Hepatocyte (in vitro differentiated cells): ENCODE measurements at regions not wholly inside any gene's neighbourhood (a gene's known extent, or its start where the extent isn't known, plus 50 kb on each side); places are given as distances from the start of the nearest gene placed in this dataset.
"Not testable (repeated sequence)": the region's sequence is repeated elsewhere in the genome, so short reads cannot be mapped to it uniquely, and the experiment has no call there.

Source experiments
- DNase-seq: peaks from one replicate; pipeline ENCODE4 v3.0.0-alpha.2; 2016; ENCODE audit warnings: low spot score
- H2AFZ ChIP-seq: fragments of 200-600 bp; sonication (generic); 2 replicates; pipeline ENCODE4 v1.6.0; 2016; ENCODE audit warnings: antibody characterized with exemption, mild to moderate bottlenecking
- H3K27ac ChIP-seq: fragments of 200-600 bp; sonication (generic); 2 replicates; pipeline ENCODE4 v1.5.1; 2016; ENCODE audit warnings: mild to moderate bottlenecking
- H3K27me3 ChIP-seq: fragments of 200-600 bp; sonication (generic); 2 replicates; pipeline ENCODE4 v1.6.1; 2016
- H3K36me3 ChIP-seq: fragments of 200-600 bp; sonication (generic); replicated peaks from 2 replicates; pipeline ENCODE4 v1.5.1; 2016; ENCODE audit warnings: low read depth; ENCODE audit not compliant: insufficient read depth
- H3K4me1 ChIP-seq: fragments of 200-600 bp; sonication (generic); 2 replicates; pipeline ENCODE4 v1.5.1; 2016; ENCODE audit warnings: mild to moderate bottlenecking, moderate library complexity; ENCODE audit not compliant: insufficient read depth
- H3K4me2 ChIP-seq: fragments of 200-600 bp; sonication (generic); 2 replicates; pipeline ENCODE4 v1.6.0; 2016
- H3K4me3 ChIP-seq: fragments of 200-600 bp; sonication (generic); 2 replicates; pipeline ENCODE4 v1.5.1; 2016; ENCODE audit warnings: mild to moderate bottlenecking
- H3K79me2 ChIP-seq: fragments of 200-600 bp; sonication (generic); 2 replicates; pipeline ENCODE4 v1.6.0; 2017; ENCODE audit warnings: mild to moderate bottlenecking
- H3K9me2 ChIP-seq: fragments of 200-600 bp; sonication (generic); replicated peaks from 2 replicates; pipeline ENCODE4 v1.6.0; 2017; ENCODE audit warnings: mild to moderate bottlenecking; ENCODE audit not compliant: insufficient read depth
- H3K9me3 ChIP-seq: fragments of 200-600 bp; sonication (generic); 2 replicates; pipeline ENCODE4 v1.5.1; 2016; ENCODE audit warnings: low read depth, mild to moderate bottlenecking
- H4K20me1 ChIP-seq: fragments of 200-600 bp; sonication (generic); 2 replicates; pipeline ENCODE4 v1.6.0; 2016; ENCODE audit warnings: mild to moderate bottlenecking; ENCODE audit not compliant: insufficient read depth, poor library complexity, severe bottlenecking
- EZH2 ChIP-seq: fragments of 200-600 bp; sonication (generic); IDR thresholded peaks from 2 replicates; pipeline ENCODE4 v1.6.1; 2016; ENCODE audit warnings: antibody characterized with exemption, mild to moderate bottlenecking, borderline replicate concordance
- EZH2phosphoT487 ChIP-seq: fragments of 200-600 bp; sonication (generic); IDR thresholded peaks from one replicate; pipeline ENCODE4 v1.6.1; 2018; ENCODE audit warnings: antibody characterized with exemption, mild to moderate bottlenecking, low read depth, moderate library complexity; ENCODE audit not compliant: unreplicated experiment, severe bottlenecking
- WGBS: methylation state at CpG from one replicate; pipeline ENCODE4 v1.1.6; 2016; ENCODE audit warnings: low lambda C conversion rate; ENCODE audit errors: missing lambda C conversion rate; 5-methylcytosine and 5-hydroxymethylcytosine counted together
- TF ChIP-seq, protein P1 (sequence below): fragments of 200-600 bp; sonication (generic); IDR thresholded peaks from 2 replicates; pipeline ENCODE4 v1.5.1; 2016; ENCODE audit warnings: antibody characterized with exemption, mild to moderate bottlenecking; ENCODE audit not compliant: poor library complexity

DNA sequence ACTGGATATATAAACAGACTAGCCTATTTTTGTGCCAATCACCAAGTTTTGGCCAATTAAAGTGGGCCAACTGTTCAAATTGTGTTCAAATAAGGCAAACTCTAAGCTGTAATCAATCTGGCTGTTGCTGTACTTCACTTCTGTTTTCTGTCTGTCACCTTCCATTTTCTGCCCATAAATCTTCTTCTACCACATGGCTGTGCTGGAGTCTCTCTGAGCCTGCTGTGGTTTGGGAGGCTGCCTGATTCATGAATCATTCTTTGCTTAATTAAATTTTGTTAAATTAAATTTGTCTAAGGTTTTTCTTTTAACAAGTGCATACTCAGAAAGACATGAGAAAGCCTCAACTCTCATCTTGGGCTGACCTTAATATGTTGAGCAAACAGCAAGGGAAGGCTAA lies 172.6 kb upstream of the VIPR2 start:
- no peak for TF ChIP-seq EZH2phosphoT487
- TF ChIP-seq EZH2: no peak
- TF ChIP-seq, protein P1, sequence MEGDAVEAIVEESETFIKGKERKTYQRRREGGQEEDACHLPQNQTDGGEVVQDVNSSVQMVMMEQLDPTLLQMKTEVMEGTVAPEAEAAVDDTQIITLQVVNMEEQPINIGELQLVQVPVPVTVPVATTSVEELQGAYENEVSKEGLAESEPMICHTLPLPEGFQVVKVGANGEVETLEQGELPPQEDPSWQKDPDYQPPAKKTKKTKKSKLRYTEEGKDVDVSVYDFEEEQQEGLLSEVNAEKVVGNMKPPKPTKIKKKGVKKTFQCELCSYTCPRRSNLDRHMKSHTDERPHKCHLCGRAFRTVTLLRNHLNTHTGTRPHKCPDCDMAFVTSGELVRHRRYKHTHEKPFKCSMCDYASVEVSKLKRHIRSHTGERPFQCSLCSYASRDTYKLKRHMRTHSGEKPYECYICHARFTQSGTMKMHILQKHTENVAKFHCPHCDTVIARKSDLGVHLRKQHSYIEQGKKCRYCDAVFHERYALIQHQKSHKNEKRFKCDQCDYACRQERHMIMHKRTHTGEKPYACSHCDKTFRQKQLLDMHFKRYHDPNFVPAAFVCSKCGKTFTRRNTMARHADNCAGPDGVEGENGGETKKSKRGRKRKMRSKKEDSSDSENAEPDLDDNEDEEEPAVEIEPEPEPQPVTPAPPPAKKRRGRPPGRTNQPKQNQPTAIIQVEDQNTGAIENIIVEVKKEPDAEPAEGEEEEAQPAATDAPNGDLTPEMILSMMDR: no peak
- Histone ChIP-seq H3K27me3 (no peaks in the 10 kb centered on the region), H3K4me2 (no peak overlapping the region), H3K4me1 (peaks cover 5% of the 10 kb centered on the region), H2AFZ (no peak overlapping the region), H3K79me2 (no peaks in the 10 kb centered on the region), H3K9me2 (no peaks in the 10 kb centered on the region), H3K36me3 (no peaks in the 10 kb centered on the region), H4K20me1 (no peaks in the 10 kb centered on the region), H3K27ac (no peak overlapping the region), H3K9me3 (no peaks in the 10 kb centered on the region), H3K4me3 (no peak overlapping the region)
- no peak for DNase-seq

DNA sequence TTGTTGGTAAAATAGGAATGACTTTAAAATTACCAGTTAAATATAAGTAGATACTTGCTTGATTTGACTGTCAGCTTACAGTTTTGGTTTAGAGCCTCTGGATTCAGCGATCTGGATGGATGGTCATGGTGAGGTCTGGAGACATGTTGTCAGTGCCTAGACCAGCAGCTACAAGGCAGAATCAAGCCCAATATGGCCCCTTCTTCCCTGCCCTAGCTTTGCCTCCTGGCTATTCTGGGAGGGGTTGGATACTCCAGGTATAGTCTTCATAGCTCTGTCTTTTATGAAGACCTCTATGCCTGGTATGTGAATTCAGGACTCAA lies 166.5 kb upstream of the VIPR2 start:
- Histone ChIP-seq H3K9me3 (no peaks in the 10 kb centered on the region), H3K9me2 (no peaks in the 10 kb centered on the region), H4K20me1 (no peaks in the 10 kb centered on the region), H3K4me3 (no peak overlapping the region), H3K36me3 (no peaks in the 10 kb centered on the region), H3K27me3 (no peaks in the 10 kb centered on the region), H3K4me1 (peaks cover 11% of the 10 kb centered on the region), H3K27ac (peak overlapping the region; percentile 58), H3K4me2 (no peak overlapping the region), H2AFZ (peak overlapping the region; percentile 41), H3K79me2 (no peaks in the 10 kb centered on the region)
- DNase-seq: no peak
- 100% methylated on average over 1 of the region's 1 CpG for WGBS
- TF ChIP-seq, protein P1: no peak
- TF ChIP-seq EZH2 (no peak), EZH2phosphoT487 (no peak)

DNA sequence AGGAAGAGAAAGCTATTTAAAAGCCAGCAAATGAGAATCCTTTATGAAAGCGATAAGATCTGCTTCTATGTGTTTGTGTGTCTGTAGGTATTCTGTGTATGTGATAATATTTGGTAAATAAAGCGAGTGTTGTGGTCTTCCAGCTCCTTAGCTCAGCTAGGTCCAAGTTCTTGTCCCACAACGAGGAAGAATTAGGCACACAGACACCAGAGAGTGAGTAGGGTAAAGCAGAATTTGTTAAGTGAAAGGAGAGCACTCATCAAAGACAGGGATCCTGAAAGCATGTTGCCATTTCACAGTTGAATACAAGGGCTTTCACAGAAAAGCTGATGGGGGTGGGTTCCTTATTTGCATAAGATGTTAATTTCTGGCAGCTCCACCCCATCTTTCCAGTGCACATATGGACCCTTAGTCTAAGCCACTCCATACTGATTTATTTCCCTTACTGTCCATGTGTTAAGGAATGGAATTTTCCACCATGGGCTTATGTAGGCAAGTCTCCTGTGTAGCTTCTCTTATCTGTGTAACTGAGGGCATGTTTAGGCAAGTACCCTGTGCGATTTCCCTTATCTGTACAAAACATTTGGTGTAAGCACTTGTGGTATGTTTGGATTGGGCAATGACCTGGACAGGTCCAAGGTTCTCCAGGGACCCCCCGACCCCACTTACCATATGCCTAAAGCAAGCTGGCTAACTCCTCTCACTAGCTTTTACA lies 165.9 kb upstream of the VIPR2 start:
- peak; percentile 17 for DNase-seq
- Histone ChIP-seq H3K9me2 (no peaks in the 10 kb centered on the region), H3K27me3 (no peaks in the 10 kb centered on the region), H3K4me2 (no peak overlapping the region), H4K20me1 (no peaks in the 10 kb centered on the region), H3K4me3 (no peak overlapping the region), H2AFZ (peak overlapping the region; percentile 41), H3K36me3 (no peaks in the 10 kb centered on the region), H3K27ac (peak overlapping the region; percentile 79), H3K79me2 (no peaks in the 10 kb centered on the region), H3K4me1 (peaks cover 11% of the 10 kb centered on the region), H3K9me3 (no peaks in the 10 kb centered on the region)
- 49% methylated on average over 5 of the region's 5 CpGs for WGBS
- TF ChIP-seq EZH2phosphoT487 (no peak), EZH2 (no peak)
- TF ChIP-seq, protein P1: no peak

DNA sequence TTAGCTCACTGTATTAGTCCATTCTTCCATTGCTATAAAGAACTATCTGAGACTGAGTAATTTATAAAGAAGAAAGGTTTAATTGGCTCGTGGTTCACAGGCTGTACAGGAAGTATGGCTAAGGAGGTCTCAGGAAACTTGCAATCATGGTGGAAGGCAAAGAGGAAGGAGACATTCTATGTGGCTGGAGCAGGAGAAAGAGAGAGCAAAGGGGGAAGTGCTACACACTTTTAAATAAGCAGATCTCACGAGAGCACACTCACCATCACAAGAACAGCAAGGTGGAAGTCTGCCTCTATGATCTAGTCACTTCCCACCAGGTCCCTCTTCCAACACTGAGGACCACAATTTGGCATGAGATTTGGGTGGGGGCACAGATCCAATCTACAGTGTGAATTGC lies 164.5 kb upstream of the VIPR2 start:
- not testable (repeated sequence) for H3K4me3 ChIP-seq, H2AFZ ChIP-seq, H3K27ac ChIP-seq, H3K9me2 ChIP-seq, DNase-seq, H3K4me2 ChIP-seq, H3K79me2 ChIP-seq, H3K36me3 ChIP-seq, H4K20me1 ChIP-seq, H3K9me3 ChIP-seq, H3K27me3 ChIP-seq
- 80% methylated on average over 2 of the region's 2 CpGs for WGBS
- H3K4me1 ChIP-seq: peaks cover 11% of the 10 kb centered on the region
